ENCODE measurements at regions not wholly inside any gene's neighbourhood (a gene's known extent, or its start where the extent isn't known, plus 50 kb on each side); places are given as distances from the start of the nearest gene placed in this dataset.

- Histone ChIP-seq H3K27ac (no peak overlapping the region), H3K36me3 (replicated peaks) (no peaks in the 10 kb centered on the region), H3K4me3 (ENCODE audit: low read depth, low read length) (no peak overlapping the region), H3K27me3 (replicated peaks) (no peaks in the 10 kb centered on the region)
- DNase-seq = peak; percentile 49
- in situ Hi-C loops (cut with HindIII; ENCODE audit: low pct_ligation_motif_present, low sequenced_read_pairs) = no loop called here
- TF ChIP-seq, protein P1, sequence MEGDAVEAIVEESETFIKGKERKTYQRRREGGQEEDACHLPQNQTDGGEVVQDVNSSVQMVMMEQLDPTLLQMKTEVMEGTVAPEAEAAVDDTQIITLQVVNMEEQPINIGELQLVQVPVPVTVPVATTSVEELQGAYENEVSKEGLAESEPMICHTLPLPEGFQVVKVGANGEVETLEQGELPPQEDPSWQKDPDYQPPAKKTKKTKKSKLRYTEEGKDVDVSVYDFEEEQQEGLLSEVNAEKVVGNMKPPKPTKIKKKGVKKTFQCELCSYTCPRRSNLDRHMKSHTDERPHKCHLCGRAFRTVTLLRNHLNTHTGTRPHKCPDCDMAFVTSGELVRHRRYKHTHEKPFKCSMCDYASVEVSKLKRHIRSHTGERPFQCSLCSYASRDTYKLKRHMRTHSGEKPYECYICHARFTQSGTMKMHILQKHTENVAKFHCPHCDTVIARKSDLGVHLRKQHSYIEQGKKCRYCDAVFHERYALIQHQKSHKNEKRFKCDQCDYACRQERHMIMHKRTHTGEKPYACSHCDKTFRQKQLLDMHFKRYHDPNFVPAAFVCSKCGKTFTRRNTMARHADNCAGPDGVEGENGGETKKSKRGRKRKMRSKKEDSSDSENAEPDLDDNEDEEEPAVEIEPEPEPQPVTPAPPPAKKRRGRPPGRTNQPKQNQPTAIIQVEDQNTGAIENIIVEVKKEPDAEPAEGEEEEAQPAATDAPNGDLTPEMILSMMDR (IDR thresholded peaks at IDR 0.05; ENCODE audit: low read depth, low read length, missing control alignments) = peak; percentile 3
Observed at GRCh38 chr1:185561629-185562028, 172.6 kb upstream of the HMCN1 start.

GRCh38 chr1:185560760-185561159, 173.4 kb upstream of the HMCN1 start:
- H3K4me3 ChIP-seq (ENCODE audit: low read depth, low read length) = no peak overlapping the region
- in situ Hi-C loops (cut with HindIII; ENCODE audit: low pct_ligation_motif_present, low sequenced_read_pairs) = no loop called here
- DNase-seq = no peak
- TF ChIP-seq, protein P1 (IDR thresholded peaks at IDR 0.05; ENCODE audit: low read depth, low read length, missing control alignments) = no peak
- no peak overlapping the region for H3K27ac ChIP-seq
- H3K36me3 ChIP-seq (replicated peaks) = no peaks in the 10 kb centered on the region
- no peaks in the 10 kb centered on the region for H3K27me3 ChIP-seq (replicated peaks)

GRCh38 chr1:185559684-185560331, 174.4 kb upstream of the HMCN1 start:
- TF ChIP-seq, protein P1 (IDR thresholded peaks at IDR 0.05; ENCODE audit: low read depth, low read length, missing control alignments) = peak; percentile 82
- H3K27ac ChIP-seq = no peak overlapping the region

DNA sequence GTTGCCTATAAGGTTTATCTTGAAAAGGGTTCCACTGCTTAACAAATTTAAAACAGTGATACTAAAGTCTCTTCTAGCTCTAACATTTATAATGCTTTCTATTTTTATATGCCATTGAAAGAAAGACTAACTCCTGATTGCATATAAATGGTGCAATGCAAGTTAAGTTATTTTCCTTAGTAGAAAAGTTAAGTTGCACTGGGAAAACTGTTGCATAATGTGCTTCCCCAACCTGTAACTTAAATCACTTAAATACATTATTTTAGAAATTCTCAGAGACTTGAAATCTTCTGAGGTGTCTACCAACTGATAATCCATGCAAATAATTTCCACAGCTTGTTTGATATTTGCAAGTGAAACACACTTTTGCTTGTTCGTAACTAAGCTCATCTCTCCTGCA, 175.0 kb upstream of the HMCN1 start:
- Histone ChIP-seq H3K4me3 (ENCODE audit: low read depth, low read length) (no peak overlapping the region), H3K27ac (no peak overlapping the region), H3K36me3 (replicated peaks) (no peaks in the 10 kb centered on the region), H3K27me3 (replicated peaks) (no peaks in the 10 kb centered on the region)
- in situ Hi-C loops (cut with HindIII; ENCODE audit: low pct_ligation_motif_present, low sequenced_read_pairs) = no loop called here
- TF ChIP-seq, protein P1 (IDR thresholded peaks at IDR 0.05; ENCODE audit: low read depth, low read length, missing control alignments) = no peak
- DNase-seq = no peak

More at GRCh38 chr1:185559684-185560331, 174.4 kb upstream of the HMCN1 start:
- in situ Hi-C loops (cut with HindIII; ENCODE audit: low pct_ligation_motif_present, low sequenced_read_pairs) = no loop called here
- Histone ChIP-seq H3K36me3 (replicated peaks) (no peaks in the 10 kb centered on the region), H3K27me3 (replicated peaks) (no peaks in the 10 kb centered on the region), H3K4me3 (ENCODE audit: low read depth, low read length) (no peak overlapping the region)
- peak; percentile 63 for DNase-seq

- Histone ChIP-seq H3K36me3 (replicated peaks) (no peaks in the 10 kb centered on the region), H3K4me3 (ENCODE audit: low read depth, low read length) (no peak overlapping the region), H3K27me3 (replicated peaks) (no peaks in the 10 kb centered on the region), H3K27ac (no peak overlapping the region)
- DNase-seq = no peak
- in situ Hi-C loops (cut with HindIII; ENCODE audit: low pct_ligation_motif_present, low sequenced_read_pairs) = no loop called here
- TF ChIP-seq, protein P1 (IDR thresholded peaks at IDR 0.05; ENCODE audit: low read depth, low read length, missing control alignments) = no peak
Observed at GRCh38 chr1:185556561-185556960, 177.6 kb upstream of the HMCN1 start.

GRCh38 chr1:185555743-185556142, 178.4 kb upstream of the HMCN1 start:
- Histone ChIP-seq H3K4me3 (ENCODE audit: low read depth, low read length) (no peak overlapping the region), H3K27ac (no peak overlapping the region), H3K36me3 (replicated peaks) (no peaks in the 10 kb centered on the region), H3K27me3 (replicated peaks) (no peaks in the 10 kb centered on the region)
- no peak for DNase-seq
- TF ChIP-seq, protein P1 (IDR thresholded peaks at IDR 0.05; ENCODE audit: low read depth, low read length, missing control alignments) = no peak
- in situ Hi-C loops (cut with HindIII; ENCODE audit: low pct_ligation_motif_present, low sequenced_read_pairs) = no loop called here
